ENCODE measurements at regions not wholly inside any gene's neighbourhood (a gene's known extent, or its start where the extent isn't known, plus 50 kb on each side); places are given as distances from the start of the nearest gene placed in this dataset.

- no peak for DNase-seq (ENCODE audit: low read depth, low spot score)
- H3K36me3 ChIP-seq (ENCODE audit: control insufficient read depth in 2 of 2, extremely low read depth in 1 of 2, insufficient read depth in 2 of 2, low read length in 2 of 2): no peaks in the 10 kb centered on the region
- H3K9me3 ChIP-seq (replicated peaks; ENCODE audit: control insufficient read depth, insufficient read depth, low read length): no peaks in the 10 kb centered on the region
- no peak overlapping the region for H2AFZ ChIP-seq (ENCODE audit: low read depth, low read length)
- no peaks in the 10 kb centered on the region for H3K9me1 ChIP-seq (replicated peaks; ENCODE audit: control insufficient read depth, extremely low read depth, insufficient read depth, low read length)
- no peak overlapping the region for H3K4me2 ChIP-seq (ENCODE audit: insufficient read depth, low read length)
- no peak for FAIRE-seq
- dilution Hi-C loops (cut with MboI; ENCODE audit: extremely low pct_ligation_motif_present, low sequenced_read_pairs): no loop called here
- H3K4me3 ChIP-seq (replicated peaks in 1 of 3; ENCODE audit: insufficient read depth in 1 of 3, low read depth in 1 of 3, low read length in 3 of 3): no peak overlapping the region
- no peak overlapping the region for H3K9ac ChIP-seq (replicated peaks; ENCODE audit: extremely low read depth, insufficient read depth, low read length)
- no peak overlapping the region for H3K27ac ChIP-seq (ENCODE audit: insufficient read depth, low read depth, low read length)
- H3K27me3 ChIP-seq (ENCODE audit: control insufficient read depth in 2 of 2, insufficient read depth in 2 of 2, low read length in 2 of 2): no peaks in the 10 kb centered on the region
- TF ChIP-seq GATA2 (IDR thresholded peaks at IDR 0.05; ENCODE audit: insufficient read depth, insufficient read length, low read depth, low read length): no peak
- TF ChIP-seq, protein P1, sequence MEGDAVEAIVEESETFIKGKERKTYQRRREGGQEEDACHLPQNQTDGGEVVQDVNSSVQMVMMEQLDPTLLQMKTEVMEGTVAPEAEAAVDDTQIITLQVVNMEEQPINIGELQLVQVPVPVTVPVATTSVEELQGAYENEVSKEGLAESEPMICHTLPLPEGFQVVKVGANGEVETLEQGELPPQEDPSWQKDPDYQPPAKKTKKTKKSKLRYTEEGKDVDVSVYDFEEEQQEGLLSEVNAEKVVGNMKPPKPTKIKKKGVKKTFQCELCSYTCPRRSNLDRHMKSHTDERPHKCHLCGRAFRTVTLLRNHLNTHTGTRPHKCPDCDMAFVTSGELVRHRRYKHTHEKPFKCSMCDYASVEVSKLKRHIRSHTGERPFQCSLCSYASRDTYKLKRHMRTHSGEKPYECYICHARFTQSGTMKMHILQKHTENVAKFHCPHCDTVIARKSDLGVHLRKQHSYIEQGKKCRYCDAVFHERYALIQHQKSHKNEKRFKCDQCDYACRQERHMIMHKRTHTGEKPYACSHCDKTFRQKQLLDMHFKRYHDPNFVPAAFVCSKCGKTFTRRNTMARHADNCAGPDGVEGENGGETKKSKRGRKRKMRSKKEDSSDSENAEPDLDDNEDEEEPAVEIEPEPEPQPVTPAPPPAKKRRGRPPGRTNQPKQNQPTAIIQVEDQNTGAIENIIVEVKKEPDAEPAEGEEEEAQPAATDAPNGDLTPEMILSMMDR (IDR thresholded peaks at IDR 0.05; ENCODE audit: extremely low read depth in 1 of 2, insufficient read depth in 1 of 2, low read depth in 1 of 2, low read length in 2 of 2): no peak
- TF ChIP-seq, protein P2, sequence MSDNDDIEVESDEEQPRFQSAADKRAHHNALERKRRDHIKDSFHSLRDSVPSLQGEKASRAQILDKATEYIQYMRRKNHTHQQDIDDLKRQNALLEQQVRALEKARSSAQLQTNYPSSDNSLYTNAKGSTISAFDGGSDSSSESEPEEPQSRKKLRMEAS (IDR thresholded peaks at IDR 0.05; ENCODE audit: insufficient read depth, insufficient read length): no peak
- no peak for TF ChIP-seq POLR2A (IDR thresholded peaks at IDR 0.05; ENCODE audit: low read depth, low read length)
- TF ChIP-seq MYC (IDR thresholded peaks at IDR 0.05; ENCODE audit: low read depth, low read length): no peak
- TF ChIP-seq FOS (IDR thresholded peaks at IDR 0.05; ENCODE audit: borderline replicate concordance, insufficient read depth, low read length): no peak
- no peak for TF ChIP-seq EZH2 (IDR thresholded peaks at IDR 0.05; ENCODE audit: borderline replicate concordance, low read depth, low read length, severe bottlenecking)
- TF ChIP-seq POLR2AphosphoS5 (IDR thresholded peaks at IDR 0.05; ENCODE audit: insufficient read depth, low read depth, low read length): no peak
- no peak for TF ChIP-seq JUN (IDR thresholded peaks at IDR 0.05; ENCODE audit: borderline replicate concordance, insufficient read depth, insufficient read length, low read depth)
- intact Hi-C loops (cut with micrococcal nuclease): no loop called here
- no peaks in the 10 kb centered on the region for H3K4me1 ChIP-seq (ENCODE audit: control insufficient read depth, extremely low read depth, insufficient read depth, low read length)
- ChIA-PET CTCF (no interaction called here), POLR2A (no interaction called here)
- no peaks in the 10 kb centered on the region for H3K79me2 ChIP-seq (ENCODE audit: control insufficient read depth, insufficient read depth, low read length)
- no peaks in the 10 kb centered on the region for H4K20me1 ChIP-seq (replicated peaks; ENCODE audit: control insufficient read depth, extremely low read depth, insufficient read depth, low read length)
- BruUV-seq (replicated peaks): no TSS peak
Measured at GRCh38 chr3:96434651-96435050, 379.7 kb upstream of the EPHA6 start.

Measured in endothelial cell of umbilical vein (primary cell).